ENCODE measurements at regions not wholly inside any gene's neighbourhood (a gene's known extent, or its start where the extent isn't known, plus 50 kb on each side); places are given as distances from the start of the nearest gene placed in this dataset.
A peak's percentile ranks its signal among the peaks of the same experiment; 100 is the strongest.

GRCh38 chr11:13114566-13115379, 105.7 kb downstream of the RASSF10 start:
- H2AFZ ChIP-seq (ENCODE audit: low read depth), result no peak overlapping the region
- H3K4me2 ChIP-seq, result no peak overlapping the region
- ChIA-PET POLR2A (no interaction called here), CTCF (interaction anchor here (0.8 to 1.1 kb wide), 3 partner anchors 98 to 1005 kb away, joined by 3 read pairs; no protein-coding TSS in a partner anchor)
- no peaks in the 10 kb centered on the region for H3K36me3 ChIP-seq (replicated peaks in 1 of 2; ENCODE audit: control insufficient read depth in 1 of 2, insufficient read depth in 2 of 2, low read length in 1 of 2)
- H3K27ac ChIP-seq (ENCODE audit: low read depth in 2 of 2, low read length in 1 of 2), result no peak overlapping the region
- H3K4me1 ChIP-seq (ENCODE audit: control insufficient read depth in 1 of 2, insufficient read depth in 2 of 2, low read depth in 1 of 2, low read length in 1 of 2), result peaks cover 13 to 19% of the 10 kb centered on the region in 2 experiments
- no peaks in the 10 kb centered on the region for H3K9me3 ChIP-seq
- WGBS (ENCODE audit: low lambda C conversion rate), result 91% methylated on average over 6 of the region's 6 CpGs
- no peaks in the 10 kb centered on the region for H3K27me3 ChIP-seq (ENCODE audit: insufficient read depth)
- H3K79me2 ChIP-seq (ENCODE audit: insufficient read depth), result no peaks in the 10 kb centered on the region
- DNase-seq, result peak; percentile 31
- no peaks in the 10 kb centered on the region for H4K20me1 ChIP-seq (ENCODE audit: insufficient read depth)
- TF ChIP-seq USF1 (IDR thresholded peaks at IDR 0.05; ENCODE audit: borderline replicate concordance, low read depth) (no peak), EZH2phosphoT487 (IDR thresholded peaks at IDR 0.05; ENCODE audit: borderline replicate concordance, low read depth) (no peak), RAD21 (IDR thresholded peaks at IDR 0.05; ENCODE audit: low read length) (peak; percentile 38), SMC3 (IDR thresholded peaks at IDR 0.05; ENCODE audit: low read depth, low read length) (no peak), ZBTB33 (IDR thresholded peaks at IDR 0.05; ENCODE audit: borderline replicate concordance, low read depth) (no peak), REST (IDR thresholded peaks at IDR 0.05; ENCODE audit: low read depth, low read length) (no peak), ELF1 (IDR thresholded peaks at IDR 0.05) (no peak)
- no peaks in the 10 kb centered on the region for H3K9me2 ChIP-seq
- H3K4me3 ChIP-seq (ENCODE audit: low read depth in 2 of 2, low read length in 1 of 2), result no peak overlapping the region
- peaks cover 3% of the 10 kb centered on the region for H3F3A ChIP-seq (replicated peaks; ENCODE audit: insufficient read depth)
- H3K9ac ChIP-seq, result no peak overlapping the region

- Histone ChIP-seq H3F3A (replicated peaks; ENCODE audit: insufficient read depth) (peaks cover 9% of the 10 kb centered on the region), H2AFZ (ENCODE audit: low read depth) (no peak overlapping the region), H3K4me2 (no peak overlapping the region), H4K20me1 (ENCODE audit: insufficient read depth) (no peaks in the 10 kb centered on the region), H3K4me3 (ENCODE audit: low read depth in 2 of 2, low read length in 1 of 2) (no peak overlapping the region), H3K9me3 (no peaks in the 10 kb centered on the region), H3K79me2 (ENCODE audit: insufficient read depth) (no peaks in the 10 kb centered on the region), H3K9me2 (no peaks in the 10 kb centered on the region), H3K27me3 (ENCODE audit: insufficient read depth) (no peaks in the 10 kb centered on the region), H3K4me1 (ENCODE audit: control insufficient read depth in 1 of 2, insufficient read depth in 2 of 2, low read depth in 1 of 2, low read length in 1 of 2) (peaks cover 13 to 19% of the 10 kb centered on the region in 2 experiments), H3K36me3 (replicated peaks in 1 of 2; ENCODE audit: control insufficient read depth in 1 of 2, insufficient read depth in 2 of 2, low read length in 1 of 2) (no peaks in the 10 kb centered on the region), H3K9ac (no peak overlapping the region), H3K27ac (ENCODE audit: low read depth in 2 of 2, low read length in 1 of 2) (no peak overlapping the region)
- TF ChIP-seq MAX (IDR thresholded peaks at IDR 0.05; ENCODE audit: low read depth) (no peak), TCF12 (IDR thresholded peaks at IDR 0.05) (no peak), JUND (IDR thresholded peaks at IDR 0.05) (no peak), EP300 (IDR thresholded peaks at IDR 0.05; ENCODE audit: borderline replicate concordance in 1 of 2, low read depth in 1 of 2, low read length in 1 of 2) (no peak), GABPA (IDR thresholded peaks at IDR 0.05; ENCODE audit: low read depth) (no peak), POLR2AphosphoS5 (IDR thresholded peaks at IDR 0.05; ENCODE audit: low read depth, low read length) (no peak), RAD21 (IDR thresholded peaks at IDR 0.05; ENCODE audit: low read length) (no peak), RFX5 (IDR thresholded peaks at IDR 0.05; ENCODE audit: low read length) (no peak), RXRA (IDR thresholded peaks at IDR 0.05; ENCODE audit: borderline replicate concordance, low read depth) (no peak), EZH2phosphoT487 (IDR thresholded peaks at IDR 0.05; ENCODE audit: borderline replicate concordance, low read depth) (no peak), MEF2A (IDR thresholded peaks at IDR 0.05; ENCODE audit: borderline replicate concordance, low read depth) (no peak), PBX3 (IDR thresholded peaks at IDR 0.05) (no peak)
- DNase-seq, result no peak
- CTCF ChIA-PET, result interaction anchor here (0.8 to 1.1 kb wide), 2 partner anchors 99 to 1006 kb away, joined by 3 read pairs; no protein-coding TSS in a partner anchor
- POLR2A ChIA-PET, result no interaction called here
- WGBS (ENCODE audit: low lambda C conversion rate), result 0% methylated on average over 1 of the region's 1 CpG
Observed at GRCh38 chr11:13115380-13115675, 106.2 kb downstream of the RASSF10 start.

All from SK-N-SH (cell line).